Ectodermal cell (in vitro differentiated cells): ENCODE measurements at regions not wholly inside any gene's neighbourhood (a gene's known extent, or its start where the extent isn't known, plus 50 kb on each side); places are given as distances from the start of the nearest gene placed in this dataset.

Source experiments
- H3K27ac ChIP-seq: 2 replicates; pipeline ENCODE4 v1.7.0; 2013; ENCODE audit warnings: mild to moderate bottlenecking, low read depth, low read length; ENCODE audit not compliant: insufficient read depth, poor library complexity, severe bottlenecking
- H3K27me3 ChIP-seq: 2 replicates; pipeline ENCODE4 v1.7.0; 2013; ENCODE audit warnings: mild to moderate bottlenecking, low read length; ENCODE audit not compliant: insufficient read depth, control insufficient read depth, poor library complexity, severe bottlenecking
- H3K36me3 ChIP-seq: one replicate; pipeline ENCODE4 v1.7.0; 2013; ENCODE audit warnings: low read length; ENCODE audit not compliant: control insufficient read depth, insufficient read depth
- H3K4me1 ChIP-seq: one replicate; pipeline ENCODE4 v1.7.0; 2013; ENCODE audit warnings: low read length; ENCODE audit not compliant: control insufficient read depth, insufficient read depth
- H3K4me3 ChIP-seq: 2 replicates; pipeline ENCODE4 v1.7.0; 2013; ENCODE audit warnings: low read depth, low read length, control low read depth; ENCODE audit not compliant: insufficient read depth
- H3K9me3 ChIP-seq: 2 replicates; pipeline ENCODE4 v1.7.0; 2013; ENCODE audit warnings: mild to moderate bottlenecking, low read length, moderate library complexity; ENCODE audit not compliant: control insufficient read depth
- WGBS, 2 experiments: methylation state at CpG; one replicate each; pipeline ENCODE4 v1.1.7; 2013; ENCODE audit warnings: missing lambda C conversion rate in 2 of 2; 5-methylcytosine and 5-hydroxymethylcytosine counted together

DNA sequence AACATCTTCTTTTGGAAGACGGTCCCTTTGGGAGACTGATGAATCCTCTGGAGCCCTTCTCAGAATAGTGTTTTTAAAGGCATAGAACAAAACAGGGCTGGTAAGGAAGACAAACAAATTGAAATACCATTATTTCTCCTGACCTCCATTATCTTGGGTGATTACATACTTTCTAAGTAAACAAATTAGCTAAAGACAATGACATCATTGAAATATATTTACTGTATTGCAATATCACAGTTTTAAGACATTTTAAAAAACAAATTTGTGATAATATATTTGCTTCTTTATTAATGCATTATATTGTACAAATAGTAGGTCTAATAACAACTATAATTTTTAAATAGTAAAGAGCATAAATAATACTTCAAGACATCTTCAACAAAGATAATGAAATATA lies 152.2 kb upstream of the CDK1 start:
- H3K4me3 ChIP-seq: no peak overlapping the region
- H3K9me3 ChIP-seq: no peaks in the 10 kb centered on the region
- WGBS, 2 experiments: 94 to 100% methylated on average over 1 of the region's 1 CpG
- H3K36me3 ChIP-seq: no peaks in the 10 kb centered on the region
- no peaks in the 10 kb centered on the region for H3K4me1 ChIP-seq
- H3K27me3 ChIP-seq: no peaks in the 10 kb centered on the region
- H3K27ac ChIP-seq: no peak overlapping the region

DNA sequence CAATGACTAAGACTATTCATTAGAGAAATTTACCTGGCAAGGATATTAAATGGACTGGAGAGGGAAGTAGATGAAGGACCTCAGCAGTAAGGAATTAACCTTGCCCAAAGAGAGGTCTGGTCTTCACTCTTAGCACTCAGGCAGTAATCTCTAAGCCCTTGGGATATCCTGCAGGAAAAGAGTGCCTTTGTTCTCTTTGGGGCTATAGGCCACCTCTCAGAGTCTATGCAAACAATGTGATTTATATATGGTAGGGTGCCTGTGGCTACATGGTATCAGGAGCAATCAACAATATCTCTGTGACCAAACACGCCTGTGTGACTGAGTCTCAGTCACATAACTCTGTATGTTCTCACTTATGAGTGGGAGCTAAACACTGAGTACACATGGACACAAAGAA lies 154.7 kb upstream of the CDK1 start:
- H3K36me3 ChIP-seq: no peaks in the 10 kb centered on the region
- H3K4me1 ChIP-seq: no peaks in the 10 kb centered on the region
- H3K27ac ChIP-seq: no peak overlapping the region
- H3K27me3 ChIP-seq: no peaks in the 10 kb centered on the region
- H3K9me3 ChIP-seq: no peaks in the 10 kb centered on the region
- 94% methylated on average over 1 of the region's 1 CpG for WGBS, 2 experiments
- H3K4me3 ChIP-seq: no peak overlapping the region

- no peaks in the 10 kb centered on the region for H3K9me3 ChIP-seq
- H3K4me3 ChIP-seq: no peak overlapping the region
- WGBS, 2 experiments: 97% methylated on average over 3 of the region's 3 CpGs
- no peaks in the 10 kb centered on the region for H3K4me1 ChIP-seq
- H3K27me3 ChIP-seq: no peaks in the 10 kb centered on the region
- H3K27ac ChIP-seq: no peak overlapping the region
- no peaks in the 10 kb centered on the region for H3K36me3 ChIP-seq
Observed at GRCh38 chr10:60621018-60621417, 157.3 kb upstream of the CDK1 start.

DNA sequence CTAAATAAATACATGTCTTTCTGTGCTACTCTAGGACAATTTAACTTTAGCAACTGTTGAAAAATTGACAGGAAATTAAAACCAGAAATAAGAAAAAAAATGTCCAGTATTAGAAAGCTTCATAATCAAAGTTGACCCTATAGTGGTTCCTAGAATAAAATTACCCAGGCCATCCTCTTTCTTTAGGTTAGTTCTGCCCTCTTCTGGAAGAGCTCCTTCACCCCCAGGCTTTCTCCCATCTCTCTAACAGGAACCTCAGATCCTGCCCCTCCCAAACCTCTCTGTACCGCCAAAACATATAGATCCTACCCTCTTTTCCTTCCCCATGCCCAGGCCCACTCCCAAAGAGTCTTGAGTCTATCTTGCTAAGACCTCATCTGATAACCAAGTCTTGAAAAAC lies 159.4 kb upstream of the CDK1 start:
- Histone ChIP-seq H3K27ac (no peak overlapping the region), H3K4me1 (no peaks in the 10 kb centered on the region), H3K36me3 (no peaks in the 10 kb centered on the region), H3K27me3 (no peaks in the 10 kb centered on the region), H3K4me3 (no peak overlapping the region), H3K9me3 (no peaks in the 10 kb centered on the region)
- 87% methylated on average over 1 of the region's 1 CpG for WGBS, 2 experiments

- 80% methylated on average over 1 of the region's 1 CpG; no CpG with 5 or more reads in 1 of the 2 experiments for WGBS, 2 experiments
- Histone ChIP-seq H3K4me1 (no peaks in the 10 kb centered on the region), H3K9me3 (no peaks in the 10 kb centered on the region), H3K4me3 (no peak overlapping the region), H3K27ac (no peak overlapping the region), H3K36me3 (no peaks in the 10 kb centered on the region), H3K27me3 (no peaks in the 10 kb centered on the region)
Observed at GRCh38 chr10:60615541-60615940, 162.7 kb upstream of the CDK1 start.

- no peaks in the 10 kb centered on the region for H3K4me1 ChIP-seq
- H3K27me3 ChIP-seq: no peaks in the 10 kb centered on the region
- H3K36me3 ChIP-seq: no peaks in the 10 kb centered on the region
- H3K27ac ChIP-seq: no peak overlapping the region
- 87 to 88% methylated on average over 1 of the region's 2 CpGs for WGBS, 2 experiments
- no peak overlapping the region for H3K4me3 ChIP-seq
- H3K9me3 ChIP-seq: no peaks in the 10 kb centered on the region
Observed at GRCh38 chr10:60614363-60614762, 163.9 kb upstream of the CDK1 start.

DNA sequence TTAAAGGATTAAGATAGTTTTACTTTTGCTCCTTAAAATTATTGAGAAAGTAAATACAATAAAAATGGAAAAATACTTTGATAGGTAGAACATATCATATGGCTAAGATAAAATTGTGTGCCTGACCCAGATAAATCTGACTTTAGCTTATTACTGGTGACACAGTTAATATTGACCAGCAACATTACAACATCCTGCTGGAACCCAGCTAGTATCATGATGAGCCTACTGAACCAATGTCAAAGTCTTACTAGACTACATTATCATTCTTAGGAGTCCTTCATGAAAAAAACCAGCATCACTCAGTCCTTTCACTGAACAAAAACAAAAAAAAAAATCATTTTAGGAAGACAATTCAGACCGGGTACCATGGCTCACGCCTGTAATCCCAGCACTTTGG lies 164.8 kb upstream of the CDK1 start:
- WGBS, 2 experiments: 87 to 94% methylated on average over 2 of the region's 2 CpGs
- Histone ChIP-seq H3K9me3 (no peaks in the 10 kb centered on the region), H3K27me3 (no peaks in the 10 kb centered on the region), H3K4me1 (no peaks in the 10 kb centered on the region), H3K36me3 (no peaks in the 10 kb centered on the region), H3K4me3 (no peak overlapping the region), H3K27ac (no peak overlapping the region)

GRCh38 chr10:60611291-60611747 lies 167.0 kb upstream of the CDK1 start:
- Histone ChIP-seq H3K4me3 (no peak overlapping the region), H3K9me3 (no peaks in the 10 kb centered on the region), H3K36me3 (no peaks in the 10 kb centered on the region), H3K27ac (no peak overlapping the region), H3K27me3 (no peaks in the 10 kb centered on the region), H3K4me1 (no peaks in the 10 kb centered on the region)
- WGBS, 2 experiments: 84% methylated on average over 5 of the region's 5 CpGs

GRCh38 chr10:60607372-60607771 lies 170.9 kb upstream of the CDK1 start:
- 91 to 93% methylated on average over 3 of the region's 3 CpGs for WGBS, 2 experiments
- no peak overlapping the region for H3K4me3 ChIP-seq
- no peaks in the 10 kb centered on the region for H3K4me1 ChIP-seq
- H3K27me3 ChIP-seq: no peaks in the 10 kb centered on the region
- H3K36me3 ChIP-seq: no peaks in the 10 kb centered on the region
- no peaks in the 10 kb centered on the region for H3K9me3 ChIP-seq
- H3K27ac ChIP-seq: no peak overlapping the region

DNA sequence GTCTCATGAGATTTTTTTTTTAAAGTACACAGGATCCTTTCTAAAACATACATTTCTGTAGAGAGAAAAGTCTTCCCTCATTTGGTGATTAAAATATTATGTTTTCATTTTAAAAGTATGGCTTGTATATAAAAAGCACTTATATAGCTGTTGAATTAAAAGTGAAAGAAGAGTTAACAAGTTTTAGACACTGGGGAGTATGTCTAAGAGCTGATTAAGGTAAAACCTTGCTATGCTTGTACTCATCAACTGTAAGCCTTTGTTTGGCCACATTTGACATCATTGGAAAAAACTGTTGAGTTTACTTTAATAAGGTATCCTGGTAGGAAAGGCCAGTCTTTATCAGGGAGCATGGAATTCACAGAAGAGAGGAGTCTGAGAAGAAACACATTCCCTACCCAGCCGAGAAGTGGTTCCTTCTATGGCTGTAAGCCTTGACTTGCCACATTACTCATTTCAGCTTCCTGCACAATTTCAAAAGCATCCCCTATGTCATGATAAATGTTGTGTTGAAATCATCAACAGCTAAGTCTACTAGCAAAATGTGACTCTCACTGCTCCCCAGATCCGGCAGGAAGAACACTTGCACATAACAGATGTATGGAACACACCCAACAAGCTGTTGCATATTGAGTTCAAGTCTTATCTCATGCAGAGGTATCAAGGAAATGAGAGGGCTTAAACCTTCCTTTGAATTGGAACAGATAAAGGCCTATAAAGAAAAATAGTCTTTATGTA lies 171.8 kb upstream of the CDK1 start:
- H3K4me1 ChIP-seq: no peaks in the 10 kb centered on the region
- 91 to 98% methylated on average over 1 to 2 of the region's 2 CpGs for WGBS, 2 experiments
- no peak overlapping the region for H3K27ac ChIP-seq
- H3K4me3 ChIP-seq: no peak overlapping the region
- H3K27me3 ChIP-seq: no peaks in the 10 kb centered on the region
- H3K36me3 ChIP-seq: no peaks in the 10 kb centered on the region
- no peaks in the 10 kb centered on the region for H3K9me3 ChIP-seq

DNA sequence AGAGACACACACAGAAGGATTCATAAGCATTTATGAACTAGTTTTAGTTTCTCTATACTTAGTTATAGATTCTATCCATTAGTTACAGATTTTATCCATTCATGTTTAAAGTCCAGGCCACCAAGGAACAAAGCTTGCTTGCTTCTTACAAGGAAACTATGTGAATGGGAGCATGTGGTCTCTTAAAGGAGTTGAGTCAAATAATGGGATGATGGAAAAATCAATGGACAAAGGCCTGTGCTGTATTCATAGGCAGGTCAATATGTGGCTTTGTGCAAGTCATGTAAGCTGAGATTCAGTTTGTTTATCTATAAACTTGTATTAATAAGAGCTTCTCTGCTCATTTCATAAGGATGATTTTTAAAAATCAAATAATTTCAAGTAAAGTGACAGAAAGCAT lies 172.8 kb upstream of the CDK1 start:
- H3K27me3 ChIP-seq: no peaks in the 10 kb centered on the region
- no peak overlapping the region for H3K27ac ChIP-seq
- no peaks in the 10 kb centered on the region for H3K36me3 ChIP-seq
- no peaks in the 10 kb centered on the region for H3K4me1 ChIP-seq
- H3K4me3 ChIP-seq: no peak overlapping the region
- H3K9me3 ChIP-seq: no peaks in the 10 kb centered on the region
